SIG-M5 treated with dmso at 0.1 percent for 504 hours (cell line): ENCODE measurements at regions not wholly inside any gene's neighbourhood (a gene's known extent, or its start where the extent isn't known, plus 50 kb on each side); places are given as distances from the start of the nearest gene placed in this dataset.

Source experiments
- DNase-seq: peaks from one replicate; lab custom pipeline; 2025; ENCODE audit not compliant: unreplicated experiment; lab: John Stamatoyannopoulos, UW

GRCh38 chr2:176709149-176709951 is 440.1 kb downstream of the MTX2 start:
- no peak for DNase-seq

GRCh38 chr2:176709991-176710390 is 440.7 kb downstream of the MTX2 start:
- DNase-seq, result no peak

- DNase-seq, result no peak
These were observed 441.5 kb downstream of the MTX2 start for GRCh38 chr2:176710657-176711186.

GRCh38 chr2:176725873-176726645 is 456.8 kb downstream of the MTX2 start:
- DNase-seq, result no peak

DNA sequence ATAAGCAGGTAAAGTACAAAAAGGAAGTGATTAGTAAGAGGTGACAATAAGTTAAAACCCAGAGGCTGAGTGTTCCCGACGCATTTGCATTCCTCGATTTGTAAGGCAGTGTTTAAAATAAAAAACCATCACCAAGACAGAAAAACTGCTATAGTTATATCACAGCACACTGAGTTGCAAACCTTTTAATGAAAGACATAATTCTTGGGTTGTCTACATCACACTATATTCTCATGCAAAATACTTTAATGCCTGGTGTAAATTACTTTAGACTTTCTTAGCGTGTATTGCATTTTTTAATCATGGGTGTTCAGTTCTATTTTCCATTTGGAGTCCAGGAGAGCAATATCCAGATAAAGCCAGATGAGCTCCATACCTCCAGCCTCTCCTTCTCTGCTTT is 458.5 kb downstream of the MTX2 start:
- no peak for DNase-seq

GRCh38 chr2:176729706-176730569 is 460.7 kb downstream of the MTX2 start:
- DNase-seq, result no peak

GRCh38 chr2:176732780-176733179 is 463.5 kb downstream of the MTX2 start:
- no peak for DNase-seq

DNA sequence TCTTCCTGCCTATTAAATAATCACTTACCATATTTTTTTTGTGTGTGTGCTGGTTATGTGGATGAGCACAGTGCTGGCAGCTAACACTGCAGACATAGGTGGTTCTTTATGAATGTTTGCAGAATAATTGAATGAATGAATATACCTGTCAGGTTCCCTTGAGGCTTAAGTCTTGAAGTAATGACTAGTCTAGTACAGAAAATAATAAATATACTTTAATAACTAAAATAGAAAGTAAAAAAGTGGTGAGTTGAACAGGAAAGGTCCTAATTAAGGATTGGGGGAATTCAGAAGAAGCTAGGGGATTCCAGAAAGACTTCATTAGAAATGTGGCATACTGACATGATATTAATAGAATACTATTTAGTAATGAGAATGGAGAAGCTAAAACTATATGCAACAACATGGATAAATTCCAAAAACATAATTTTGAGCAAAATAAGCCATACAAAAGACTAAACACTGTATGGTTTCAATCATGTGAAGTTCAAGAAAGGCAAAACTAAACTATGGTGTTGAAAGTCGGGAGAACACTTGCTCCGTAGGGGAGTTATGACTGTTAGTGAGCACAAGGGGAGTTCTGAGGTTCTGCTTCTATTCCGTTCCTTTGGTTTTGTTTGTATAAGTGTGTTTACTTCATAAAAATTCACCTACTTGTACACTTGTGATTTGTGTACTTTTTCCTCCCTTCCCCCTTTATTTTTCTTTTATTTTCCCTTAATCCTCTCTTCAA is 464.6 kb downstream of the MTX2 start:
- DNase-seq, result no peak

DNA sequence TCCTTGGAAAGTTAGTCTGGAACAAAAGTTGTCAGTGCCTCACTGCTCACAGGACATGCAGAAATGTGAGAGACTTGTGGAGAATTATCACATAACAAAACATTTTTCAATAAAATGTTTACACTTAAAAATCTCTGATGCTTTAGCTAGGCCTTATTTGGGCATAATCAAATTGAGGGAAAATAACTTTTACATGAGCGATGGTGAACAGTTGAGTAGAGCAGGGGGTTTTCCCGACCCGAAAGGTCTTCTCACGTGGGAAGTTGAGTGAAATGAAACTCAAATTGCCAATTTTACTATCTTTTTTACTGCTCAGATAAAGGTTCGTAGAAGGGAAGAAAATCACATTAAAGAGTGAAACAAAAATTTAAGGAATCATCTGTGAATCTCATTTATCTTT is 465.6 kb downstream of the MTX2 start:
- DNase-seq, result no peak

- DNase-seq, result no peak
These were observed 470.3 kb upstream of the HNRNPA3 start for GRCh38 chr2:176742271-176742670.

GRCh38 chr2:176743671-176744070 is 468.9 kb upstream of the HNRNPA3 start:
- no peak for DNase-seq

DNA sequence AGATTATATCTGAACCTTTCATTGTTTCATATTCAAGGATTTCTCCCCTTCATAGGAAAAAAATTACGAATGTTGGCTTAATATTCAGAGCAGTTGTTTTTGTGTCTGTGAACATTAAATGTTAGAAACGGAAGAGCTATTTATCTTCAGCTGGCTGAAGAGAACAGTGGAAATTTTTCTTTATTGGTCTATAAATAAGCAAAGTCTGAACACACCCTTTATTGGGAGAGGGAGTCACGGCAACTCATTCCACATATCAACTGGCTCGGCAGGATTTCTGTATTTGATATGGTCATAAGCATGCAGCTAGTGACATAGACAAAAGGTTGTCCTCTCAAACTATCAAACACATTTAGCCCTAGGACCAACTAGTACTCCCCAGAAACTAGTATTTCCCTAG is 468.4 kb upstream of the HNRNPA3 start:
- no peak for DNase-seq

GRCh38 chr2:176745543-176746200 is 466.9 kb upstream of the HNRNPA3 start:
- DNase-seq, result no peak

DNA sequence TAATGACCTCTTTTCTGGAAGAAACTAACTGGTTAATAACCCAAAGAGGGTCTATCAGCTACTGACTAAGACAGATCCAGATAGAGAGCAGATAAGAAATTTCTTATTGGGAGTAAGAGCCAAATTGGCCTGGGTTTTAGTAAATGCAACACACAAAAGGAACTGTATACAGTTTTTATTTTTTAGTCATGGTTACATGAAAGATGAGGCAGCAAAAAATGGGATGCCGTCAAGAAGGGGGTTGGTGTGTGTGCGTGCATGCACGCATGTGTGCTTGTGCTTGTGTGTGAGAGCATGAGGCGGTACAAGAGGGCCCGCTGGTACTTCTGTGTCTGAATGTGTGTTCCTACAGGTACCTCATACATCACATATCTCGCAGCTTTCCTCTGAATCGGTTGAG is 466.2 kb upstream of the HNRNPA3 start:
- DNase-seq, result no peak

DNA sequence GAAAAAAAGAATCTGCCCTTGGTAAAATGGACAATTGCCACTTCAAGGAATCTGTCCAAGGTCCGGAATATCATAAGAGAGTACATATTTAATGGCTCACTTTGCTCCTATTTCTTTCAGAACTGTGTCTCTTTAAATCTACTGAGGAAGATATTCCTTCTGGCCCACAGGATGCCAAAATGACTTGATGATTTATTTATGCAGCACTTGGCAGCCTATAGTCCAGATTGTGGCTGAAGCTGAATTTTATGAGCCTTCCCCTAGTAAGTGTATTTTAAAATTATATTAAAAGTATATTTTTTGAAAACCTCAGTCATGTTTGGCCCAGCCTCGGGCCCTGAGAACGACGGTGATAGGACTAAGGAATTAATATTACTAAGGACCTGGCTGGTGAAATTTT is 465.1 kb upstream of the HNRNPA3 start:
- no peak for DNase-seq

GRCh38 chr2:176747928-176748327 is 464.7 kb upstream of the HNRNPA3 start:
- no peak for DNase-seq

- no peak for DNase-seq
These were observed 463.9 kb upstream of the HNRNPA3 start for GRCh38 chr2:176748662-176749061.

DNA sequence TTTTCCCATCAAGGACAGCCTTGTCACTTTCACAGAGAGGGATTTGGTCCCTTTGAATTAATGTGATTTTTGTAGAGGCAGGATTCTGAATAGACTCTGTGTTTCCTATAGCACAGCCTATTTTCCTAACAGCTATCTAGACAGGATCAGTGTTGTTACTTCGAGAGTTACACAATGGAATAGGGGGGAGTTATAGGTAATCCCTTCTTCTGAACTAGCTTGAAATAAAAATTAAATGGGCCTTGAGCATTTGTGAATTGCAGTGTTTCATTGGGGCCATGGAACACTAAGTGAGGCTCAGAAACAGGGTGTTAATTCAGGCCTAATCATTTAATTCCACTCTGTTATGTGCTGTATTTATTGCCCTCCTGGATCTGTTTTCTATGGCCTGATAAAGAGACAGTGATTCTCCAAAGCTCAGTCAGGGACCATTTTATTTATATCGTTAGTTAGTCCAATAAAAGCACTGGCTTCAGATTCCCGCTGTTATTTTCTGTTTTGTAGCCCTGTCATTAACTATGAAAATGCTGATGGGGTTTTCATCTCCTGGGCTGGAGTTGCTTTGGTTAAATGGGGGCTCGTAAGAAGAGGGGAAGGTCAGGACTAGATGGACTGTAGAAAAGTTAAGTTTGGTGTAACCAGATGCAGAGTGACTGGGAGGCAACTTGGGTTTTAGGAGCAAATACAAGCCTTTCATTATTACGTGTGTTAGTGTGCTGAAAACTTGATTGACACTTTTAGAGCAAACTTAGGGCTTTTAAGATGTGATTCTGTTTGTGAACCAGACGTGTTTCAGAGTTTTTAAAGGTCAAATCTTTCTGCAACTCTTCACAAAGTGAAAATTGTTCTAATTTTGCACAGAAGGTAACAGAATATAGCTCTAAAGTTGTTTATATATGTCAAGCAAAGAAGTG is 461.0 kb upstream of the HNRNPA3 start:
- DNase-seq, result no peak

GRCh38 chr2:176752295-176752694 is 460.3 kb upstream of the HNRNPA3 start:
- no peak for DNase-seq
